ENCODE measurements at regions not wholly inside any gene's neighbourhood (a gene's known extent, or its start where the extent isn't known, plus 50 kb on each side); places are given as distances from the start of the nearest gene placed in this dataset.
A peak's percentile ranks its signal among the peaks of the same experiment; 100 is the strongest.

GRCh38 chr13:100941377-100942368 is 267.1 kb upstream of the TMTC4 start:
- DNase-seq (ENCODE audit: low read depth in 2 of 3, low spot score in 1 of 3) = no peak

GRCh38 chr13:100940658-100941057 is 266.1 kb upstream of the TMTC4 start:
- DNase-seq (ENCODE audit: low read depth in 2 of 3, low spot score in 1 of 3) = no peak

GRCh38 chr13:100933841-100934240 is 259.2 kb upstream of the TMTC4 start:
- DNase-seq (ENCODE audit: low read depth in 2 of 3, low spot score in 1 of 3) = no peak

- no peak for DNase-seq (ENCODE audit: low read depth in 2 of 3, low spot score in 1 of 3)
Observed at GRCh38 chr13:100922599-100922998, 248.0 kb upstream of the TMTC4 start.

- DNase-seq (ENCODE audit: low read depth in 2 of 3, low spot score in 1 of 3) = no peak
Observed at GRCh38 chr13:100921139-100921538, 246.5 kb upstream of the TMTC4 start.

GRCh38 chr13:100917011-100917410 is 242.4 kb upstream of the TMTC4 start:
- no peak for DNase-seq (ENCODE audit: low read depth in 2 of 3, low spot score in 1 of 3)

- no peak for DNase-seq (ENCODE audit: low read depth in 2 of 3, low spot score in 1 of 3)
Observed at GRCh38 chr13:100913143-100913542, 238.5 kb upstream of the TMTC4 start.

- no peak for DNase-seq (ENCODE audit: low read depth in 2 of 3, low spot score in 1 of 3)
Observed at GRCh38 chr13:100904293-100904976, 229.8 kb upstream of the TMTC4 start.

- no peak for DNase-seq (ENCODE audit: low read depth in 2 of 3, low spot score in 1 of 3)
Observed at GRCh38 chr13:100899720-100900316, 225.2 kb upstream of the TMTC4 start.

- no peak for DNase-seq (ENCODE audit: low read depth in 2 of 3, low spot score in 1 of 3)
Observed at GRCh38 chr13:100898431-100898830, 223.8 kb upstream of the TMTC4 start.

GRCh38 chr13:100895651-100896050 is 221.1 kb upstream of the TMTC4 start:
- no peak for DNase-seq (ENCODE audit: low read depth in 2 of 3, low spot score in 1 of 3)

- DNase-seq (ENCODE audit: low read depth in 2 of 3, low spot score in 1 of 3) = no peak
Observed at GRCh38 chr13:100892981-100893380, 218.4 kb upstream of the TMTC4 start.

GRCh38 chr13:100890645-100891044 is 216.1 kb upstream of the TMTC4 start:
- DNase-seq (ENCODE audit: low read depth in 2 of 3, low spot score in 1 of 3) = no peak

- DNase-seq (ENCODE audit: low read depth in 2 of 3, low spot score in 1 of 3) = no peak
Observed at GRCh38 chr13:100887729-100888151, 213.1 kb upstream of the TMTC4 start.

GRCh38 chr13:100883453-100883852 is 208.9 kb upstream of the TMTC4 start:
- DNase-seq (ENCODE audit: low read depth in 2 of 3, low spot score in 1 of 3) = no peak

- DNase-seq (ENCODE audit: low read depth in 2 of 3, low spot score in 1 of 3) = no peak
Observed at GRCh38 chr13:100881291-100881864, 206.8 kb upstream of the TMTC4 start.

GRCh38 chr13:100880166-100880565 is 205.6 kb upstream of the TMTC4 start:
- no peak for DNase-seq (ENCODE audit: low read depth in 2 of 3, low spot score in 1 of 3)

GRCh38 chr13:100879255-100879654 is 204.7 kb upstream of the TMTC4 start:
- no peak for DNase-seq (ENCODE audit: low read depth in 2 of 3, low spot score in 1 of 3)

- DNase-seq (ENCODE audit: low read depth in 2 of 3, low spot score in 1 of 3) = no peak
Observed at GRCh38 chr13:100876044-100876403, 201.4 kb upstream of the TMTC4 start.

- peak in 1 of 3 donors; percentile 8 for DNase-seq (ENCODE audit: low read depth in 2 of 3, low spot score in 1 of 3)
Observed at GRCh38 chr13:100875392-100876043, 200.9 kb upstream of the TMTC4 start.

GRCh38 chr13:100872761-100873160 is 198.2 kb upstream of the TMTC4 start:
- no peak for DNase-seq (ENCODE audit: low read depth in 2 of 3, low spot score in 1 of 3)
